ENCODE measurements at regions not wholly inside any gene's neighbourhood (a gene's known extent, or its start where the extent isn't known, plus 50 kb on each side); places are given as distances from the start of the nearest gene placed in this dataset.
"Not testable (repeated sequence)": the region's sequence is repeated elsewhere in the genome, so short reads cannot be mapped to it uniquely, and the experiment has no call there.

DNA sequence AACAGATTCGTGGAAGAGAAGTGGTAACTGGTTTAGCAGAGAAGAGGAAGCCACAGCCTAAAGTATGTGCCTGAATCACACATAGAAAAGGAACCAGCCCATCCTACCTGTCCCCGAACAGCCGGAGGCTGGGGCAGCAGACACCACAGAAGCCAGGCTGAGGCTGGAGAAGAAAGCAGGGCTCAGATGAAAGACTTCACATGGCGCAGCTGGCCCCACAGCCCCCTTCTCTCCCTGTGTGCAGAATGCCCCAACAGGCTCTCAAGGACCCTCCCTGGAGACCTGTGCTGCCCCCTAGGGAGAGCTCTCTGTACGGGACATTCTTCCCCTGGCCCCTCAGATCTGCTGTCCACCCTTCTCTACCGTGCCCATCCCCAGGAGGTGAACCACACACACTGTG, 83.5 kb upstream of the RAB12 start:
- TF ChIP-seq EP300 (IDR thresholded peaks at IDR 0.05) (no peak), POLR2A (IDR thresholded peaks at IDR 0.05) (no peak), CTCF (IDR thresholded peaks at IDR 0.05) (no peak), POLR2AphosphoS5 (IDR thresholded peaks at IDR 0.05) (no peak)
- peaks cover 0 to 33% (median 0%) of the 10 kb centered on the region in 3 donors for H3K9me3 ChIP-seq
- no peak for ATAC-seq
- H3K4me3 ChIP-seq = no peak overlapping the region
- H3K27me3 ChIP-seq = peaks cover 30% of the 10 kb centered on the region
- H3K27ac ChIP-seq = no peak overlapping the region
- 39 to 47% methylated on average over 2 to 6 of the region's 6 CpGs for WGBS, 2 donors (ENCODE audit: low coverage in 1 of 2)
- no peaks in the 10 kb centered on the region for H3K4me1 ChIP-seq
- H3K36me3 ChIP-seq = no peaks in the 10 kb centered on the region

- no peak for ATAC-seq
- WGBS, 2 donors (ENCODE audit: low coverage in 1 of 2) = 68 to 71% methylated on average over 8 to 9 of the region's 9 CpGs
Observed at GRCh38 chr18:8526332-8526731, 82.9 kb upstream of the RAB12 start.

DNA sequence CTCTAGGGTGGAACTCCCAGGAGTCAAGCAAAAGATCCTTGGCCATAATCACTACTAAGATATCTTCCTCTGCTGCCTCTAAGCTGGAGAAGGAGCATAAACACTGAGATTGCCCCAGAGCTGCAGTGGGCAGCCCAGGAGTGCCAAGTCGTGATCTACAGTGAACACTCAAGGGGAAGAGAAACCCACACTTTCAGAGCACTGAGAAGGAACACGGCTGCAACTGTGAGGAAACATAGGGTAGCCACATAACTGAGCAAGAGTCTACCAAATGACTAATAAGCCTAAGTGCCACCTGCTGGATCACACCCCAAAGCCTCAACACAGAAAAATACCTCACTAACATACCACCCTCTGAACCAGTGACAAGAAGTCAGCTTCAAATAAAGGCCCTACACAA, 79.6 kb upstream of the RAB12 start:
- WGBS, 2 donors (ENCODE audit: low coverage in 1 of 2) = no CpG with 5 or more reads among the region's 2 CpGs
- ATAC-seq = no peak

More at GRCh38 chr18:8526332-8526731, 82.9 kb upstream of the RAB12 start:
- no peak for TF ChIP-seq CTCF (IDR thresholded peaks at IDR 0.05)
- TF ChIP-seq POLR2A (IDR thresholded peaks at IDR 0.05) = no peak
- no peak for TF ChIP-seq POLR2AphosphoS5 (IDR thresholded peaks at IDR 0.05)
- no peak for TF ChIP-seq EP300 (IDR thresholded peaks at IDR 0.05)
- Histone ChIP-seq H3K27ac (no peak overlapping the region), H3K9me3 (peaks cover 0 to 34% (median 0%) of the 10 kb centered on the region in 3 donors), H3K36me3 (no peaks in the 10 kb centered on the region), H3K4me1 (no peaks in the 10 kb centered on the region), H3K4me3 (no peak overlapping the region), H3K27me3 (peaks cover 27% of the 10 kb centered on the region)

GRCh38 chr18:8531084-8531483, 78.2 kb upstream of the RAB12 start:
- not testable (repeated sequence) for ATAC-seq, H3K27me3 ChIP-seq, H3K36me3 ChIP-seq, H3K27ac ChIP-seq, H3K4me1 ChIP-seq, H3K4me3 ChIP-seq
- WGBS, 2 donors (ENCODE audit: low coverage in 1 of 2) = 93 to 100% methylated on average over 2 of the region's 2 CpGs
- peaks cover 0 to 48% (median 0%) of the 10 kb centered on the region in 3 donors for H3K9me3 ChIP-seq

More for the DNA sequence above, 79.6 kb upstream of the RAB12 start:
- Histone ChIP-seq H3K27ac (no peak overlapping the region), H3K36me3 (no peaks in the 10 kb centered on the region), H3K4me1 (no peaks in the 10 kb centered on the region), H3K4me3 (no peak overlapping the region), H3K9me3 (peaks cover 0 to 48% (median 0%) of the 10 kb centered on the region in 3 donors), H3K27me3 (peaks cover 9% of the 10 kb centered on the region)
- no peak for TF ChIP-seq POLR2A (IDR thresholded peaks at IDR 0.05)
- TF ChIP-seq EP300 (IDR thresholded peaks at IDR 0.05) = no peak
- no peak for TF ChIP-seq POLR2AphosphoS5 (IDR thresholded peaks at IDR 0.05)
- no peak for TF ChIP-seq CTCF (IDR thresholded peaks at IDR 0.05)

DNA sequence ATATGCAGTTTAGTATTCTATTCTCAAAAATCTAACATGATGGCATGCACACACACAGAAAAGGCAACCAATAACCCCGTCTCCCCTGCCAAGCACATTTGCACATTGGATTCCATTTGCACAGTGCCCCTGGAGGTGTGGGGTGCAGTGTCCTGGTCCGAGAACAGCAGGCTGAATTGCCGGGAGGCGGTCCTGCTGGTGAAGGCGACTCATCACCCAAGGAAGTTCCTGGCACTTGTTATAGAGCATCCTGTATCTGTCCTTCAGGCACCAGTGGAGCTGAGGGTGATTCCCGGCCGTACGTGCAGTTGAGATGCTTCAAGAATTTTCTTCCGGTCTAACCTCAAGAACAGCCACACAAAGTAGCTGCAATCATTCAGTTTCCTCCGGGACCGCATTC, 73.0 kb upstream of the RAB12 start:
- 31 to 60% methylated on average over 4 to 11 of the region's 11 CpGs for WGBS, 2 donors (ENCODE audit: low coverage in 1 of 2)
- Histone ChIP-seq H3K36me3 (no peaks in the 10 kb centered on the region), H3K4me1 (no peaks in the 10 kb centered on the region), H3K27me3 (no peaks in the 10 kb centered on the region), H3K27ac (no peak overlapping the region), H3K9me3 (peaks cover 0 to 21% (median 0%) of the 10 kb centered on the region in 3 donors), H3K4me3 (no peak overlapping the region)
- ATAC-seq = no peak
- no peak for TF ChIP-seq EP300 (IDR thresholded peaks at IDR 0.05)
- TF ChIP-seq POLR2AphosphoS5 (IDR thresholded peaks at IDR 0.05) = no peak
- TF ChIP-seq CTCF (IDR thresholded peaks at IDR 0.05) = no peak
- no peak for TF ChIP-seq POLR2A (IDR thresholded peaks at IDR 0.05)
